ENCODE measurements at regions not wholly inside any gene's neighbourhood (a gene's known extent, or its start where the extent isn't known, plus 50 kb on each side); places are given as distances from the start of the nearest gene placed in this dataset.
"Not testable (repeated sequence)": the region's sequence is repeated elsewhere in the genome, so short reads cannot be mapped to it uniquely, and the experiment has no call there.

DNA sequence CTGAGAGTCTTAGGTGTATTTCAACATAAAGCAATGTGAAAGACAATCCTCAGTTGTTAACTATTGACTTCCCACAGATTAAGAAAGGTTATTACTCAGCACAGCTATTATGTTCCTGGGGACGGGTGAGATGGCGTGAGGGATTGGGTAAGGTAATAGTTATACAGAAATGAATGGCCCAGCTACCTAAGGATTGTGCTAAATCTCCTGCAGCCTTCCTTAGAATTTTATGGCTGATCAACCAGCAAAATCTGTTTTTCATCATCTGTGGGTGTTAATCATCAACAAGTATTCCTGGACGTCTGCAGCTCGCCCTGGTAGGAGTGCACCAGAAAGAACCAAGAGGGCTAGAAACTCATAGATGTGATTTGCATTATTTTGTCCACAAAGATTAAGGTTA lies 146.0 kb upstream of the IVNS1ABP start:
- DNase-seq, result no peak

DNA sequence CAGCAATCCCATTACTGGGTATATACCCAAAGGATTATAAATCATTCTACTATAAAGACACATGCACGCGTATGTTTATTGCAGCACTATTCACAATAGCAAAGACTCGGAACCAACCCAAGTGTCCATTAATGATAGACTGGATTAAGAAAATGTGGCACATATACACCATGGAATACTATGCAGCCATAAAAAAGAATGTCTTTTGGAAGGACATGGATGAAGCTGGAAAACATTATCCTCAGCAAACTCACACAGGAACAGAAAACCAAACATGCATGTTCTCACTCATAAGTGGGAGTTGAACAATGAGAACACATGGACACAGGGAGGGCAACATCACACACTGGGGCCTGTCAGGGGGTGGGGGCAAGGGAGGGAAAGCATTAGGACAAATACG lies 143.7 kb upstream of the IVNS1ABP start:
- DNase-seq, result not testable (repeated sequence)

DNA sequence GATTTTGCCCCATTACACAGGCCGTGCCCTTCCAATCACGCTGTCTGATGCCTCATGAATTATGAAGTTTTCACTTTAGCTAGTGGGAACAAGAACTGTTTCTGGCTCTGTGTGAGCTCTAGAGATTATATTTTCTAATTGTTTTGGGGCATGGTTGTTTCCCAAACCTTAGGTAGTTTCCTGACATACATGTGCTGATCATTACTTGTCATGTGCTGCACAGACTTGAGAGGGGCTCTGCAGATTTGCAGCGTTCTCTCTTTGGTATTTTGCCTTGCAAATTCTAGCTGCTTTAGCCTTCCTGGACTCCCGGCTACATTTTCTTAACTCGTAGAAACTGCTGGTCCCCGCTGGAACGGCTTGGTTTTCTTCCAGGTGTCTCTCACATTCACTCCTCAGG lies 142.1 kb upstream of the IVNS1ABP start:
- DNase-seq, result no peak

DNA sequence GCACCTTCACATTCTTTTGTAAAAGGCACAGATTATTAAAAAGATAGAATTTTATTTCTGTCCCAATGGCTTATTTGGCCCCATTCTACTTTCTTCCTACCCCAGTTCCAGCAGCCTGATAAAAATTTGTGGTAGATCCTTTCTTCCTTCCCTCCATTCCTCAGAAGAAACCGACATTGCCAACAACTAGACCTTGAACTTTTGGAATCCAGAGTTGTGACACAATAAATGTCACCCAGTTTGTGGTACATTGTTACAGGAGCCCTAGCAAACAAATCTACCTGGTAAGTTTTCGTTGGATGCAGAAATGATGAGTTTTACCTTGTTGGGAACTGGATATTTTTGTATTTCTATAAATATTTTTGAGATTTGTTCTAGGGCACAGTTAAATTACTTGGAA lies 141.6 kb upstream of the IVNS1ABP start:
- no peak for DNase-seq

DNA sequence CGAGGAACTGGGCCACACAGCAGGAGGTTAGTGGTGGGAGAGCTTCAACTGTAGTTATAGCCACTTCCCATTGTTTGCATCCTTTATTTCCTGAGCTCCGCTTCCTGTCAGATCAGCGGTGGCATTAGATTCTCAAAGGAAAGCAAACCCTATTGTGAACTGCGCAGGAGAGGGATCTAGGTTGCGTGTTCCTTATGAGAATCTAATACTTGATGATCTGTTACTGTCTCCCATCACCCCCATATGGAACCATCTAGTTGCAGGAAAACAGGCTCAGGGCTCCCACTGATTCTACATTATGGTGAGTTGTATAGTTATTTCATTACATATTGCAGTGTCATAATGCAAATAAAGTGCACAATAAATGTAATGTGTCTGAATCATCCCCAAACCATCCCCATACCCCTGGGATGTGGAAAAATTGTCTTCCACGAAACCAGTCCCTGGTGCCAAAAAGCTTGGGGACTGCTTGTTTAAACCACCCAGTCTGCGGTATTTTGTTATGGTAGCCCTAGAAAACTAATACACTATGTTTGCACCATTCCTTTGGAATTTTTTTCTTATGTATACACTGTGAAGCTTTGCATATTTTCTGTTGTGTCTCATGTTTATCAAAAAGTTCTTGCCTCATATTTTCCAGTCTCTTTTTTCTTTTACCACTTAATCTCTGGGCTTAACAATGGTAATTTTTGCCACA lies 136.6 kb upstream of the IVNS1ABP start:
- DNase-seq, result no peak

DNA sequence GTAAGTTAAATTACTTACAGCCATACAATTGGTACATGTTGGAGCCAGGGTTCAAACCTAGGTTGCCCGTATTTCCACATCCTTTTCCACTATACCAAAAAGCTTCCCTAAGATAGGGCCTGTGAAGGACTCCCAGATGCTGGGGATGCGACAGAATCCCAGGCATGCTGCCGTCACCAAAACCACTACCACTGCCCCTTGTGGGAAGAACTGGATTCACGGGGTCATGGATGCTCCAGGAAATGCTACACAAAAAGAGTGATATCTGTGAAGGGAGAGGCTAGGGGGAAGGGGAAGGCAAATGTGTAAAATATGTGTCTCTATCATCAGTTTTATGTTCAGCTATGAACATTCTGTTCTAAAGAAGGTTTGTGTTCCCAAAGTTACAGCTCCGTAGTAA lies 133.9 kb upstream of the IVNS1ABP start:
- no peak for DNase-seq

DNA sequence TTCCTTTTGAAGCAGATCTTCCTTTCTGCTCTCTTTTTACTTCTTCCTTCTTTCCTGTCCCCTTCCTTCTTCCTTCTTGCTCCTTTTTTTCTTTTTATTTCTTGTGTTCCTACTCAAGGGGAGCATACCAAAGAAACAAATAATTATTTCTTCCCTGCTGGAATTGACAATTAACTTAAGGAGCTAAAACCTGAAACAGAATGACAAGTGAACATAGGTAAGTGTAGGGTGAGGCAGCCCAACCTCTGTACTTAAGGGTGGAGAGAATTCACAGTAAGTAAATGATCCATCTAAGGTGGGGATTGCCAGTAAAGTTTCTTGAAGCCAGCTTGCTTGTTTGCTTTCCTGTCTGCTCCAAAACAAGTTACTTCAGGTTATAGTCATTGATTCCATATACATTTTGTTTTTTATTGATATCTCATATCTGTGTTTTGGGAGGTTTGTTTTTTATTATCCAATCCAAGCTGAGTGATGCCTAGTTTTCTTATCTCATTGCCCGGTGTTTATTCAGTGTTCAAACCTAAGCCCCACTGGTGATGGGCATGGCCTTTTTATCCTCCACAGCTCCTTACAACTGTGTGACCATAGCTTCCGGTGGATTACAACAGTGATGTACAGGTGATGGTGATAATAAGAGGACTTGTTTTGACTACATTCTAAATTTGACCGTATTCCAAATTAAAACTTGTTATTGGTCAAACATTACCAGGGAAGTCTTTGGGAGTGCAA lies 133.2 kb upstream of the IVNS1ABP start:
- no peak for DNase-seq

DNA sequence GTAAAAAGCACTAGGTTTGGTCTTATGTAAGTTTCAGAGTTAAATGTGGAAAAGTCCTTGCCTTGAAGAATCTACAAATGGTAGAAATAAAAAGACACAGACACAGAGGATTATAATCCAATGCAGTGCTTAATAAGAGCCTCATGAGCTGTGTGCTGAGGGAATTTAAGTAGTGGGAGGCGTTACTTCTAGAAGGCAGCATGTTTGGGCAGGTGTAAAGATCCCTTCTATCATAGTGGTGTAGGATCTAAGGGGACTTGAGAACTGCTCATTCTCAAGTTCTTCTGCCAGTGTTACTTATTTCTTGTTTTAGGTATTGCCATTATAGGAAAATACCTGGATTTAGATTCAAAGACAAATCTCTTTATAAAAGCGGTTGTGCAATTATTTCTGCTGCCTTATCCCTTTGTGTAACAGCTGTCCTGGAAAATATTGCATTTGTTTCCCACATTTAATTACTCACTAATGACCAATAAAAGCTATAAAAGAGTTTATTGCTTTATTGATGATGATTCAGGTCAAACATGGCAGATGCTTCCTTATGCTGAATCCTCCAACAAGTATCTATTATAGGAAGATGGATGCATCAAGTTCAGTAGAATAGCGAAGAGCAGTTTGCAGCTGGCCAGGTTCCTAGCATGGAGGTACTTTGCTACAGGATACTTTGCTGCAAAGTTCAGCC lies 132.5 kb upstream of the IVNS1ABP start:
- no peak for DNase-seq

DNA sequence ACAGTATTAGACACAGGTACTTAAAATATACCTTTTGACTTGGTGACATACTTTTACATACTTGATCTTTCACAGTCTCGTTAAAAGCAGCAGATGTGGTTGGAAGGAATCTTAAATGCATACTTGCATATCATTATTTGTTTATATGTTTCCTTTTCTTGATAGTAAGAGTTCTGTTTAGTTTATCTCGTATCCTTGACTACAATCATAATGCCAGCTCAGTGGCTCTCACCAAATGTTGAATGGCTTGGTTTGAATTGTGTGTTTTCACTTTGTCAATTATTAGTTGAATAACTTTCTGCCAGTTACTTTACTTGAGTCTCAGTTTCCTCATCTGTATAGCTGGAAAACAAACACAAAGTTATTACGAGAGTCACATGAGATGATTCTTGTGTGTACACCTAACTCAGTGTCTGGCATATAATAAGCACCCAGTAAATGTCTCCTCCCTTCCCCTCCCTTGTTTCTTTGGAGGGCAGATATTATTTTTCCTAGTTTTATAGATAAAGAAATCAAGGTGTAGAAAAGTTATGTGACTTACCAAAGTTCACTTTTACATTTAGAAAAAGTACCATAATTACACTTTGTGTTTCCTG lies 131.6 kb upstream of the IVNS1ABP start:
- no peak for DNase-seq

DNA sequence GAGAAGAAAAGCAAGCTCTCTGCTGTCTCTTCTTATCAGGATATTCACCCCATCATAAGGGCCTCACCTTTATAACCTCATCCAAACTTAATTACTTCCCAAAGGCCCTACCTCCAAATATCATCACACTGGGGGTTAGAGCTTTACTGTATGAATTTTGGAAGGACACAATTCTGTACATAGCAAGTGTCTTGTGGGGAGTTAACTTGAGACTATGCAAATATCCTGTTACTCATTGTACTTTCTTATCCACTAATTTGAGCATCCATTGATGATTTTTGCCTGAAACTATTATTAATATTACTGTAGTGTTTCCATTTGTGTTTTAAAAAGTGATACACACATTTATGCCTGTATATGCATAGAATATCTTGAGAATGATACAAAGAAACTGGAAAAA lies 129.1 kb upstream of the IVNS1ABP start:
- DNase-seq, result no peak

DNA sequence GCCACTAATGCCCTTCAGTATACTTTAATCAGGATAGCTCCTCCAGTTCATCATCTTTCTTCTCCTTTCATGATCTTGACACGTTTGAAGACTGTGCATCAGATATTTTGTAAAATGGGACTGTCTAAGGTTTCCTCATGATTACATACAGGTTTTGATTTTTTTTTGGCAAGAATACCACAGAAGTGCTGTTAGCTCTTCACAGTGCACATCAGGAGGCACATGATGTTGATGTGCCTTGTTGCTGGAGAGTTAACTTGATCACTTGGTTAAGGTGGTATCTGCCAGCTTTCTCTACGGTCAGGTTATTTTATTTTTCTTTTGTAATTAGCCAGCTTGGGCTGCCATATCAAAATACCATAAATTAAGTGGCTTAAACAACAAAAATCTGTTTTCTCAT lies 128.6 kb upstream of the IVNS1ABP start:
- no peak for DNase-seq

DNA sequence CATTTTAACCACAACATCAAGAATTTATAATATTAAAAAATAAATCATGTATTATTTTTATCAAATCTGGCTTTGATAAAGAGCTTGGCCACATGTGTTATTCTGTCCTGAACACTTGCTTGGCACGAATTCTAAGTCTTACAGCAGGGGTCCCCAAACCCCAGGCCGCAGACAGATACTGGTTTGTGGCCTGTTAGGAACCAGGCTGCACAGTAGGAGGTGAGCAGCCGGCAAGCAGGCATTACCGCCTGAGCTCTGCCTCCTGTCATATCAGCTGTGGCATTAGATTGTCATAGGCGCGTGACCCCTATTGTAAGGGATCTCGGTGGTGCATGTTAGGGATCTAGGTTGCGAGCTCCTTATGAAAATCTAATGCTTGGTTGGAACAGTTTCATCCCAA lies 127.6 kb upstream of the IVNS1ABP start:
- no peak for DNase-seq

DNA sequence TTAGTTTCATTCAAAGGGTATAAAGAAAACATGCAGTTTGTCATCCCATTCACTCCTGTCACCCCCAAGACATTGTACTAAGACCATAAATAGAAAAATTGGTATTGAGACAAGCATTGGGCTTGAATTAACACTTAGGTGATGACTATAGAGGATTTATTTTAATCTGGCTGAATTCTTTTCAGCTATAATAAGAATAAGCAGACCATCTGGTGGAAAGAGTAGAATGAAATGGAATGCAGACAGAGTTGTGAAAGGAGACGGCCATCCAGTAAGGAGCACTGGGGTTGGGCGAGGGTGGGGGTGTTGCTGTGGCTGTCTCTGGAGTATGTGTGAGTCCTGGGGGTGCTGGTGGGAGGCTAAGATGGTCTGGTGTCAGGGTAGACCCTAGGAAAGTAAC lies 125.0 kb upstream of the IVNS1ABP start:
- no peak for DNase-seq

DNA sequence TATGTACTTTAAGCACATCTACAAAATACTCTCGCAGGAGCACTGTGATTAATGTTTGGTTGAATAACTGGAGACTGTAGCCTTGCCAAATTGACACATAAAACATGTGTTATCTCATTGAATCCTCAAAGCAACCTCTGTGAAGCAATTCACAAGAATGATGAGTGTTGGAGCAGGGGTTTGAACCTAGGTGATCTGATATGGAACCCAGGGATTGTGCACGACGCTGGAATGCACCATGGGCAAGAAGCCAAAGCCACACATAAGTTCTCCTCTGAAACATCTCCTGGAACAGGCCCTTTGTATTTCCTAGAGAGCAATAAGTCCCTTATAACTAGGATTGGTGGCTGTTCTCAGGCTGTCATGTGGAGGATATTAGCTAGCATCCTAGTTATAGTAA lies 124.6 kb upstream of the IVNS1ABP start:
- no peak for DNase-seq

DNA sequence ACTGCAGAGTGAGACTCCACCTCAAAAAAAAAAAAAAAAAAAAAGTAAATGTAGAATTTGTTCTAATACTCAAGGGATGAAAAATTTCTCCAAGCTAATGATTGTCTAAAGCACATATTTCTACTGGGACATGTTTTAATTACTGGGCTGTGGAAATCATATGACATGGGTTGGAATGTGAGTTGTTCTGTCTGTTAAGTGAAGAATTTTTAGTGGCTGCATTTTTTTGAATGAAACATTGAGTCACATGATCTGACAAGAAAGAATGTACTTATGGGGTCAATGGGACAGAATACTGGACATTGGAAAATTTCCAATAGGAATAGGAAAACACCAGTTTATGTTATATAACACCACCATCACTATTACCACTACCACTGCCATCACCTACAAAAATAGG lies 123.8 kb upstream of the IVNS1ABP start:
- no peak for DNase-seq

DNA sequence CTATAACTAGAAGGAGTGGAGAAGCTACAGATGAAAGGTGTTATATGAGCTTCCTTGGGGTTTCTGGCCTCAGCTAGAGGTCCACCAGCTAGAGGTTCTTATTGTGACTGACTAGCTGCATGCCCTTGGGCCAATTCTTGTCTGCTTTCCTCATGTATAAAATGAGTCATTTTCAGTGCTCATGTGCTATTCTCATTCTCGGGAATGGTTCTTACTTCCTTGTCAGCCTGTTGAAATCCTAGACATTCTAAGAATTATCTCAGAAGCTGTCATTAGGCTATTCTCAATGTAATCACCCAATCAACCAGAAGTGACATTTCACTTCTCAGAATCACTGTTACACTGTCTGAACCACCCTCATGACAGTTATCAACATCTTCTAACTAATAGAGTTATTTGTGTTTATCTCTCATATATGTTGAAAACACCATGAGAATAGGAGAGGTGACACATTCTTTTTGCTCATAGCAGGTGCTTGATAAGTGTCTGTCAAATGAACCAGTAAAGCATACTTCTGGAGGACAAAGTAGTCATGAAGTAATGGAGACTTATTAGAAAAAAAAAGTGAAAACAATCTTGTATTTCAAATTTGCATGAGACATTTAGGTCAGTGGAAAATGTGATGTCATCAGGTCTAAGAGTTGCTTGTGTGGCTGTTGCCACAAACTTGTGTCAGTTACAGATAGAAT lies 122.8 kb upstream of the IVNS1ABP start:
- DNase-seq, result peak; percentile 13

DNA sequence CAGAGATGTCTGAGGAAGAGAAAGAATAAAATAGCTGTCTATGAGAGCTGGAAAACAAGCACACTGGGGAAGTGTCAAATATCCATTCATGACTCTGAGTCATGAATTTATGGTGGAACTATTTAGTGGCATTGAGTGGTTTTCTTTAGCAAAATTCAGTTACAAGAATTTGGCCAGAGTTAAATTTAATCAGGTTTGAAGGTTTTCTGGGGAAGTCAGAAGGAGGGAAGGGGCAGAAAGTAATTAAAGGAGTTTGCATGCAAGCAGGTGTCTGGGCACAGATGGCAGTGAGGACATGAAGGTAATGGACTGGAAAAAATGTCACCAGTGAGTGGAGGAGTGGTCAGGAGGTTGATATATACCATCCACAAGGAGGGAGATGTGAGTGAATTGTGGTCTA lies 121.9 kb upstream of the IVNS1ABP start:
- DNase-seq, result no peak

DNA sequence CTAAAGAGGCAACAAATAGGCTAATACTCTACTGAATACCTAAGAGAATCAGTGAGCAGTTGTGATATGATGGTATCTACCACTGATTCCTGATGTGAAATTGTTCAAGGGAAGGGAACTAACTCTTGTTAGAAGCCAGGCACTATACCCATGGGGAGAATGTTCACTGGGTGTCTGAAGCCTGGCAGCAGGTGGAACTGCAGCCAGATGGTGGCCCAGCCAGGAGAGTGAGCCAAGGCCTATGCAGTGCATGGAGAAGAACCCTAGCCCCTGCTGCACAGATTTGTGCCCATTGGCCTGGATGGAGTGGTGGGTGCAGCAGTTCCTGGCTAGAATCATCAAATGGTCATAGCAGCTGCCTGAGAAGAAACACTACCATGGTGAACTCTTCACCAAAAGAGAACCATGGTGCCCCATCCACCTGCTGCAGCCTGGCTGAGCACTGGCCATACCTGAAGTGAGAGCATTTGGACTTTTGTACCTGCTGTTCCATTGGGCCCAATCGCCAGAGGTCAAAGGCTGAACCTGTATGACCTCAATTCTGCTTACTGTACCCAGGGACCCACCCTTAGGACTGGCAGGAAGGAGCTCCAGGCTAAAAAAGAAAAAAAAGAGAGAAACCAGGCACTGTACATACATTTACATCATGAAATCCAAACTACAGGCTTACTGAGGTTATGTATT lies 118.8 kb upstream of the IVNS1ABP start:
- no peak for DNase-seq

DNA sequence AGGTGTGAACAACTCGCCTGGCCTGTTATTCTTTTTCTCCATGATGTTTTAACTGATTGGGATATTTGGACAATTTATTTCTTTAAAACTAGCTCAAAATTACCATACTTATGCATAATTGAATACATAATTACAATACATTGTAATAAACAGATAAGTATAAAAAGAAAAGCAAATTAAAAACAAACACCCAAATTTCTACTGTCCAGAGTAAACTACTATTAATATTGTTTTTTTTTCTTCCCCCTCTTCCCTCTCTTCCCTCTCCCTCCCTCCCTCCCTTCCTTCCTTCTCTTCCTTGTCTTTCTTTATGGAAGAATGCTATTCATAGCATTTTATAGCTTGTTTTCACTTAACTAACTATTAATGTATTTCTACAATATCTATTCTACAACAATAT lies 117.7 kb upstream of the IVNS1ABP start:
- DNase-seq, result no peak

DNA sequence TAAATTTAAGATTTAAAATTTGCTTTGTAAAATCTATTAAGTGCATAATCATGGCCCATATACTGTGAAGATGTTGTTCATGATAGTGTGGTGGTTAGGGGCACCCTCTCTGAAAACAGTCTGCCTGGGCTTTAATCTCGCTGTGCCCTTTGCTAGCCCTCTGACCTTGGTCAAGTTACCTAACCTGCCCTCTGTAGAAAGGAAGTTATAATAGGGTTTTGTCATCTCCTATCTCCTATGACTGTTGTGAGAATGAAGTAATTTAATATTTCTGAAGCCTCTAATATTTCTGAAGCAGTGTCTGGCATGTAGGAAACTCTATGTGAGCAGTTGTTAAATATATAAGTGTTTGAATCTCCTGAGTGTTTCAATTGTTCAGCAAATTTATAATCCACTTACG lies 116.6 kb upstream of the IVNS1ABP start:
- DNase-seq, result no peak

DNA sequence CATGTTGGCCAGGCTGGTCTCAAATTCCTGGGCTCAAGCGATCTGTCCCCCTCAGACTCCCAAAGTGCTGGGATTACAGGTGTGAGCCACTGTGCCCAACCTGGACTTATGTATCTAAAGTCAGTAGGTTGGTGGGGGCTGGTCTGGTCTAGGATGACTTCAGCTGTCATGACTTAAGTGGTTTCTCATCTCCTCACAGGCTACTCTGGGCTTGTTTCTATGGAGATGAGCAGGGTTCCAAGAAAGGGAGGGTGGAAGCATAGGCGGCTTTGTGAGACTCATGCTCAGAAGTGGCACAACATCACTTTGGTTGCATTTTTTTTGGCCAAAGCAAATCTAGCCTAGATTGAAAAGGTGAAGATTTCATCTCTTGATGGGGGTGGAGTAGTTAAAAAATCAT lies 115.9 kb upstream of the IVNS1ABP start:
- no peak for DNase-seq

DNA sequence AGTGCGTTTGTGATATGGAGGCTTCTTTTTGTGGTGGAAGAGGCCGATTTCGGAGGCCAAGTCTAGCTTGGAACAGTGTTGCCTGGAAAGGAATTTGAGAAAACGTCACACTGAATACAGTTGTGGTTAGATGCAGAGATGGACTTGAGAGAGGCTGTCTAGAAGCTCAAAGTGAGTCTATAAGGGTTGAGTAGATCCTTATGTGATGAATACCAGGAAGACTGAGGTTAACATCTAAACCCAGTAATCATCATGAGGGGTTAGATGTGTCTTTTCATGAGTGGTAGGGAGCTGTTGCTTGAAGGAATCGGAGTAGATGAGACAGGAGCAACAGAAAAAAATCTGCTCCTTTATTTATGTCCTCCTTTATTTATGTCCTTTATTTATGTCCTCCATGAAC lies 114.6 kb upstream of the IVNS1ABP start:
- no peak for DNase-seq

DNA sequence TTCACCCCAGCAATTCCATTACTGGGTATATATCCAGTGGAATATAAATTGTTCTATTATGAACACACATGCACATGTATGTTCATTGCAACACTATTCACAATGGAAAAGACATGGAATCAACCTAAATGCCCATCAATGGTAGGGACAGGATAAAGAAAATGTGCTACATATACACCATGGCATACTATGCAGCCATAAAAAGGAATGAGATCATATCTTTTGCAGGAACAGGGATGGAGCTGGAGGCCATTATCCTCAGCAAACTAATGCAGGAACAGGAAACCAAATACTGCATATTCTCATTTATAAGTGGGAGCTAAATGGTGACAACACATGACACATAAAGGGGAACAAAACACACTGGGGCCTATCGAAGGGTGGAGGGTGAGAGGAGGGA lies 112.6 kb upstream of the IVNS1ABP start:
- DNase-seq, result not testable (repeated sequence)

Data from CD4-positive, alpha-beta T cell treated with Interleukin-17A for 4 hours (primary cell).